WERI-Rb-1 (cell line): ENCODE measurements at regions not wholly inside any gene's neighbourhood (a gene's known extent, or its start where the extent isn't known, plus 50 kb on each side); places are given as distances from the start of the nearest gene placed in this dataset.
"Not testable (repeated sequence)": the region's sequence is repeated elsewhere in the genome, so short reads cannot be mapped to it uniquely, and the experiment has no call there.

Source experiments
- DNase-seq: peaks from one replicate; pipeline ENCODE4 v3.0.0-alpha.2; 2020
- H3K27ac ChIP-seq: fragments of 250-450 bp; sonication (Bioruptor Pico); 2 replicates; pipeline ENCODE4 v1.5.1; 2020; ENCODE audit warnings: mild to moderate bottlenecking, moderate library complexity
- H3K27me3 ChIP-seq: fragments of 250-450 bp; sonication (Bioruptor Pico); 2 replicates; pipeline ENCODE4 v1.5.1; 2021; ENCODE audit warnings: mild to moderate bottlenecking, low read depth, moderate library complexity; ENCODE audit not compliant: insufficient read depth, severe bottlenecking
- H3K36me3 ChIP-seq: fragments of 250-450 bp; sonication (Bioruptor Pico); 2 replicates; pipeline ENCODE4 v1.5.1; 2020; ENCODE audit warnings: mild to moderate bottlenecking, moderate library complexity
- H3K4me3 ChIP-seq: 2 replicates; pipeline ENCODE4 v1.5.1; 2011; ENCODE audit warnings: low read depth, mild to moderate bottlenecking, control low read depth, low read length
- H3K9me3 ChIP-seq: fragments of 250-450 bp; sonication (Bioruptor Pico); 2 replicates; pipeline ENCODE4 v1.5.1; 2021; ENCODE audit warnings: mild to moderate bottlenecking, moderate library complexity; ENCODE audit not compliant: severe bottlenecking
- CTCF ChIP-seq: IDR thresholded peaks from 2 replicates; pipeline ENCODE4 v1.5.1; 2011; ENCODE audit warnings: low read depth, mild to moderate bottlenecking, control low read depth, inconsistent platforms, low read length

GRCh38 chr6:94562846-94563245, 1014.5 kb upstream of the MANEA start:
- no peak overlapping the region for H3K27ac ChIP-seq
- H3K9me3 ChIP-seq, result no peaks in the 10 kb centered on the region
- H3K4me3 ChIP-seq, result no peak overlapping the region
- TF ChIP-seq CTCF, result no peak
- no peaks in the 10 kb centered on the region for H3K27me3 ChIP-seq
- H3K36me3 ChIP-seq, result no peaks in the 10 kb centered on the region
- DNase-seq, result no peak

GRCh38 chr6:94559829-94560537, 1017.4 kb upstream of the MANEA start:
- no peaks in the 10 kb centered on the region for H3K27me3 ChIP-seq
- no peaks in the 10 kb centered on the region for H3K9me3 ChIP-seq
- H3K27ac ChIP-seq, result no peak overlapping the region
- TF ChIP-seq CTCF, result no peak
- no peak for DNase-seq
- no peak overlapping the region for H3K4me3 ChIP-seq
- H3K36me3 ChIP-seq, result no peaks in the 10 kb centered on the region

GRCh38 chr6:94557207-94557606, 1020.1 kb upstream of the MANEA start:
- H3K36me3 ChIP-seq, H3K27ac ChIP-seq, H3K27me3 ChIP-seq, H3K9me3 ChIP-seq, DNase-seq, H3K4me3 ChIP-seq: not testable (repeated sequence)

- Histone ChIP-seq H3K4me3 (no peak overlapping the region), H3K27me3 (no peaks in the 10 kb centered on the region), H3K36me3 (no peaks in the 10 kb centered on the region), H3K27ac (no peak overlapping the region), H3K9me3 (no peaks in the 10 kb centered on the region)
- no peak for DNase-seq
- no peak for TF ChIP-seq CTCF
These were observed 1029.1 kb upstream of the MANEA start for GRCh38 chr6:94548201-94548600.

- Histone ChIP-seq H3K27ac (no peak overlapping the region), H3K27me3 (no peaks in the 10 kb centered on the region), H3K9me3 (no peaks in the 10 kb centered on the region), H3K36me3 (no peaks in the 10 kb centered on the region), H3K4me3 (no peak overlapping the region)
- no peak for DNase-seq
- no peak for TF ChIP-seq CTCF
These were observed 1041.5 kb upstream of the MANEA start for GRCh38 chr6:94535798-94536197.

- peak; percentile 71 for DNase-seq
- no peak overlapping the region for H3K27ac ChIP-seq
These were observed 1065.7 kb upstream of the MANEA start for GRCh38 chr6:94511502-94512088.

More at GRCh38 chr6:94511502-94512088, 1065.7 kb upstream of the MANEA start:
- TF ChIP-seq CTCF, result no peak
- Histone ChIP-seq H3K9me3 (peaks cover 5% of the 10 kb centered on the region), H3K36me3 (no peaks in the 10 kb centered on the region), H3K27me3 (no peaks in the 10 kb centered on the region), H3K4me3 (no peak overlapping the region)
